GM21717 (cell line): ENCODE measurements at regions not wholly inside any gene's neighbourhood (a gene's known extent, or its start where the extent isn't known, plus 50 kb on each side); places are given as distances from the start of the nearest gene placed in this dataset.
"Not testable (repeated sequence)": the region's sequence is repeated elsewhere in the genome, so short reads cannot be mapped to it uniquely, and the experiment has no call there.

Experiments used
- ATAC-seq: cut with Tn5 transposase; IDR thresholded peaks from one replicate; pipeline ENCODE4 v1.9.1; 2021; ENCODE audit warnings: mild to moderate bottlenecking, moderate library complexity; ENCODE audit not compliant: unreplicated experiment

- not testable (repeated sequence) for ATAC-seq
Measured at GRCh38 chrX:82727436-82727835, 780.7 kb upstream of the POU3F4 start.

GRCh38 chrX:82732861-82733260 lies 775.2 kb upstream of the POU3F4 start:
- no peak for ATAC-seq

GRCh38 chrX:82734140-82734539 lies 774.0 kb upstream of the POU3F4 start:
- peak; percentile 73 for ATAC-seq

- ATAC-seq, result not testable (repeated sequence)
Measured at GRCh38 chrX:82738313-82738712, 769.8 kb upstream of the POU3F4 start.

- ATAC-seq, result no peak
Measured at GRCh38 chrX:82742351-82742750, 765.7 kb upstream of the POU3F4 start.

GRCh38 chrX:82745725-82746124 lies 762.4 kb upstream of the POU3F4 start:
- ATAC-seq, result not testable (repeated sequence)

- ATAC-seq, result no peak
Measured at GRCh38 chrX:82748906-82749505, 759.1 kb upstream of the POU3F4 start.

- no peak for ATAC-seq
Measured at GRCh38 chrX:82756272-82756671, 751.8 kb upstream of the POU3F4 start.

- ATAC-seq, result no peak
Measured at GRCh38 chrX:82757614-82758013, 750.5 kb upstream of the POU3F4 start.

GRCh38 chrX:82764521-82764920 lies 743.6 kb upstream of the POU3F4 start:
- no peak for ATAC-seq

GRCh38 chrX:82765811-82766210 lies 742.3 kb upstream of the POU3F4 start:
- ATAC-seq, result no peak

GRCh38 chrX:82775426-82775825 lies 732.7 kb upstream of the POU3F4 start:
- no peak for ATAC-seq

GRCh38 chrX:82782014-82782413 lies 726.1 kb upstream of the POU3F4 start:
- no peak for ATAC-seq

- ATAC-seq, result not testable (repeated sequence)
Measured at GRCh38 chrX:82812902-82813301, 695.2 kb upstream of the POU3F4 start.

- ATAC-seq, result no peak
Measured at GRCh38 chrX:82813671-82814078, 694.4 kb upstream of the POU3F4 start.

GRCh38 chrX:82816001-82816400 lies 692.1 kb upstream of the POU3F4 start:
- ATAC-seq, result no peak

GRCh38 chrX:82816562-82816961 lies 691.5 kb upstream of the POU3F4 start:
- no peak for ATAC-seq

GRCh38 chrX:82842286-82842685 lies 665.8 kb upstream of the POU3F4 start:
- ATAC-seq, result no peak

- no peak for ATAC-seq
Measured at GRCh38 chrX:82848111-82848510, 660.0 kb upstream of the POU3F4 start.
